ENCODE measurements at regions not wholly inside any gene's neighbourhood (a gene's known extent, or its start where the extent isn't known, plus 50 kb on each side); places are given as distances from the start of the nearest gene placed in this dataset.

DNA sequence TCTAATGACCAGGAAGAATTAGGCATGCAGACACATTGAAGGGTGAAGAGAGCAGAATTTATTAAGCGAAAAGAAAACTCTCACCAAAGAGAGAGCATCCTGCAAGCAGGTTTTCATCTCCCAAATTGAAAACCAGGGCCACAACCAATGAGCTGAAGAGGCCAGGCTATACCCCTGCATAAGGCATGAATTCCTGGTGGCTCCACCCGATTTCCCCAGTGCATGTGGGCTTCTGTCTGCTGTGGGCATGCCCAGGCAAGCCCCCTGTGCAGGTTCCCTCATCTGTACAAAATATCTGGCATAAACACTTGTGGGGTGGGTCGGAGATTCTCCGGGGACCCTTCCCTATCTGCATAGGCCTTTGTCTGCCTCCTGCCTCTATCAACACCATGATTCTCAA lies 621.6 kb upstream of the LRRTM1 start:
- Histone ChIP-seq H3K9me3 (ENCODE audit: low read depth) (peaks cover 6% of the 10 kb centered on the region), H3K4me1 (ENCODE audit: low read depth) (no peaks in the 10 kb centered on the region), H3K36me3 (no peaks in the 10 kb centered on the region), H3K4me3 (no peak overlapping the region), H3K27me3 (no peaks in the 10 kb centered on the region), H3K27ac (no peak overlapping the region)
- TF ChIP-seq CTCF (IDR thresholded peaks at IDR 0.05; ENCODE audit: low read depth, low read length), result no peak
- DNase-seq (ENCODE audit: low read depth in 1 of 2, low spot score in 1 of 2), result no peak

DNA sequence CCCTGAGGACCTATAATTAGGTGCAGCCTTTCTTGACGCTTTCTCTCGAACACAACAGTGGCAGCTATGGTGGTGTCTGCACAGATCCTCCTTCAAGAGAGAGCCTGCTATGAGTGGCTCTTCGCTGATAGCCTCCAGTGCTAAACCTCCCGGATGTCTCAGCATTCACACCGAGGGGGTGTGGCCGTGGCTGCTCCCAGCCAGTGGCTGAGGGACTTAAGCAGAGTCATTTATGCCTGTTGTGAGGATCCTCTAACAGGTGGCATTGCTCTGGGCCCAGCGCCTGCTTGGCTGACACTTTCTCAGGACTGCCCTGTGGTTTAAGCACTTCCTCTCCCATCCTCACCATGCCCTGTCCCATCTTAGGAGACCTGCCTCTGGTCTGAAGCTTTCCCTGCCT lies 592.0 kb upstream of the LRRTM1 start:
- Histone ChIP-seq H3K27me3 (no peaks in the 10 kb centered on the region), H3K9me3 (ENCODE audit: low read depth) (no peaks in the 10 kb centered on the region), H3K4me1 (ENCODE audit: low read depth) (no peaks in the 10 kb centered on the region), H3K36me3 (no peaks in the 10 kb centered on the region), H3K4me3 (no peak overlapping the region), H3K27ac (no peak overlapping the region)
- TF ChIP-seq CTCF (IDR thresholded peaks at IDR 0.05; ENCODE audit: low read depth, low read length), result no peak
- DNase-seq (ENCODE audit: low read depth in 1 of 2, low spot score in 1 of 2), result peak in 1 of 2 donors; percentile 5

DNA sequence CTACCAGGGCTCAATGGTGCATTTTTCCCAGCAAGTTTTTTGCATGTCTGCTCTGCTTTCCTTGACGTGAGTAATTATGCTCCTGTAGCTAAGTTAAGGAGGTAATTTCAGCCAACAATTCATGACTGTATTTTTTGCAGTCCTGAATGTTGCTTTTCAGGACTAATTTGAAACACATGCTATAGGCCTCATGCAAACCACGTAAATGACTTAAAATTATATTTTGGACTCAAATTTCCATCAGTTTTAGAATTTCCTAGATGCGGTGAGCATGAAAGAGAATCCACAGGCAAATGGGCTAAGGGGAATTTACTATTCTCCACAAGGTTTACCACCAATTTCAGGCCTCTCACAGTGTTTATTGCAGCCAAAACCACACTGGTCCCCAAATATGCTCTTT lies 589.9 kb upstream of the LRRTM1 start:
- DNase-seq (ENCODE audit: low read depth in 1 of 2, low spot score in 1 of 2), result no peak
- no peak for TF ChIP-seq CTCF (IDR thresholded peaks at IDR 0.05; ENCODE audit: low read depth, low read length)
- H3K27me3 ChIP-seq, result no peaks in the 10 kb centered on the region
- no peak overlapping the region for H3K27ac ChIP-seq
- no peak overlapping the region for H3K4me3 ChIP-seq
- no peaks in the 10 kb centered on the region for H3K4me1 ChIP-seq (ENCODE audit: low read depth)
- no peaks in the 10 kb centered on the region for H3K36me3 ChIP-seq
- H3K9me3 ChIP-seq (ENCODE audit: low read depth), result no peaks in the 10 kb centered on the region

DNA sequence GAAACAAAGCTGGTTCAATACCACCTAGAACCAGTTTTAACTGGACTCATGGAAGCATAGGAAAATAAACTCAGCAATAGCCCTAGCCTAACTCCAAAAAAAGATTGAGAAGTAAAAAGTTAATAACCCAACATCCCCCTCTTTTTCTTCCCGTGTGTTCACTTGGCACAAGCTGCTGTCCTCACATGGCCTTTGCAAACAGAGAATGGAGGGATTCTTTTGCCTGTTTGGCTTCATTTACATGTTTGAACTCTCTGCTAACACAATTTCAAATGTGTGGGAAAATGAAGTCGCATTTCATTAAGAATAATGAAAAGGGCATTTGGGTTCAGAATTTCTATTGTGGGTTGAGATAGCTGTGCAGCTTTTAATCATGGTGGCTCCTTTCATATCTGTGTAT lies 589.2 kb upstream of the LRRTM1 start:
- H3K27me3 ChIP-seq, result no peaks in the 10 kb centered on the region
- TF ChIP-seq CTCF (IDR thresholded peaks at IDR 0.05; ENCODE audit: low read depth, low read length), result no peak
- no peak for DNase-seq (ENCODE audit: low read depth in 1 of 2, low spot score in 1 of 2)
- no peak overlapping the region for H3K4me3 ChIP-seq
- no peak overlapping the region for H3K27ac ChIP-seq
- no peaks in the 10 kb centered on the region for H3K4me1 ChIP-seq (ENCODE audit: low read depth)
- H3K36me3 ChIP-seq, result no peaks in the 10 kb centered on the region
- no peaks in the 10 kb centered on the region for H3K9me3 ChIP-seq (ENCODE audit: low read depth)

- H3K36me3 ChIP-seq, result no peaks in the 10 kb centered on the region
- no peaks in the 10 kb centered on the region for H3K27me3 ChIP-seq
- H3K4me1 ChIP-seq (ENCODE audit: low read depth), result no peaks in the 10 kb centered on the region
- H3K9me3 ChIP-seq (ENCODE audit: low read depth), result no peaks in the 10 kb centered on the region
- no peak overlapping the region for H3K27ac ChIP-seq
- no peak for DNase-seq (ENCODE audit: low read depth in 1 of 2, low spot score in 1 of 2)
- H3K4me3 ChIP-seq, result no peak overlapping the region
- no peak for TF ChIP-seq CTCF (IDR thresholded peaks at IDR 0.05; ENCODE audit: low read depth, low read length)
Observed at GRCh38 chr2:80889009-80889408, 584.5 kb upstream of the LRRTM1 start.

DNA sequence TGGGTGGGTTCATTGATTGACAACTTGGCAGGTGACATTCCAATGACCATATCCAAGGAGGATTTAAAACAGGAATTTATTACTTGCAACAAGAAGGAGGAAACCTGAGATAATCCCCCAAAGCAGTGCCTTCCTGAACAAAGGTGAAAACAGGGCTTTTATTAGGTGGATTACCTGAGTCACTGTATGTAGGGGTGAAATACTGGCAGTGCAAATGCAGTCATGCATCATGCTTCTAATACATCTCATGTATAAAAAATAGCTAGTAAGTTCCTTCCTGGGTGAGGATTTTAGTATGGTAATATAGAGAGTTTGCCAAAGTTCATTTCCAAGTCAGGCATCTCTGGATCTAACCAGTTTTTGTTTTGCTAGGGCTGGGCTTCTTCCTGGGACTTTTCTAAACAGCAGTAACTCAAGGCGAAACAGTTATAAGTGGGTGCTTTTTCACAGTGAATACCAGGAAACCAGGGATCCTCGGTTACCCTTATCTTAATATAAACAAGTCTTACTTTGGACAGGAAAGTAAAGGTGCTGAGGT lies 583.4 kb upstream of the LRRTM1 start:
- H3K4me1 ChIP-seq (ENCODE audit: low read depth), result no peaks in the 10 kb centered on the region
- no peak for TF ChIP-seq CTCF (IDR thresholded peaks at IDR 0.05; ENCODE audit: low read depth, low read length)
- H3K27me3 ChIP-seq, result no peaks in the 10 kb centered on the region
- H3K27ac ChIP-seq, result no peak overlapping the region
- no peak overlapping the region for H3K4me3 ChIP-seq
- no peaks in the 10 kb centered on the region for H3K36me3 ChIP-seq
- DNase-seq (ENCODE audit: low read depth in 1 of 2, low spot score in 1 of 2), result no peak
- H3K9me3 ChIP-seq (ENCODE audit: low read depth), result no peaks in the 10 kb centered on the region

Data from cardiac muscle cell (in vitro differentiated cells and primary cell).